GM12878 (cell line): ENCODE measurements at regions not wholly inside any gene's neighbourhood (a gene's known extent, or its start where the extent isn't known, plus 50 kb on each side); places are given as distances from the start of the nearest gene placed in this dataset.

Experiments used
- ATAC-seq: fragments of 200-7000 bp; cut with Tn5 transposase; 3 replicates; pipeline ENCODE4 v1.9.1; 2020; ENCODE audit warnings: mild to moderate bottlenecking, moderate library complexity
- BruUV-seq: library from RNA; stranded (reverse); fragments of 400-500 nt; replicated peaks from 2 replicates; lab custom pipeline; 2021; lab: Mats Ljungman, UMichigan
- CTCF ChIA-PET: fragments of 300-600 bp; sonication (Branson Sonifier 250); formaldehyde crosslinking; extraction: SDS; loops from one replicate; lab custom pipeline; 2021; ENCODE audit warnings: inconsistent platforms; lab: Yijun Ruan, JAX
- POLR2A ChIA-PET: fragments of 350-600 bp; formaldehyde crosslinking; extraction: SDS; loops from one replicate; lab custom pipeline; 2021; ENCODE audit warnings: inconsistent platforms; lab: Charles Lee
- RAD21 ChIA-PET: fragments of 300-600 bp; sonication (Branson Sonifier 250); formaldehyde crosslinking; loops from one replicate; lab custom pipeline; 2023; ENCODE audit warnings: antibody characterized with exemption; ENCODE audit not compliant: unreplicated experiment; lab: Charles Lee
- SMC1A ChIA-PET: fragments of 300-600 bp; sonication (Branson Sonifier 250); formaldehyde crosslinking; loops from one replicate; lab custom pipeline; 2023; ENCODE audit not compliant: unreplicated experiment, uncharacterized antibody; lab: Charles Lee
- DNase-seq: peaks from one replicate; pipeline ENCODE4 v3.0.0-alpha.2; 2011; ENCODE audit warnings: low read depth, low spot score
- FAIRE-seq: peaks from 3 replicates; lab custom pipeline; 2011; peaks lifted over from hg19 to GRCh38; lab: Jason Lieb, UNC
- H2AFZ ChIP-seq: 2 replicates; pipeline ENCODE4 v1.6.0; 2011; ENCODE audit warnings: low read depth, low read length, control low read depth; ENCODE audit not compliant: control insufficient read depth
- H3K27ac ChIP-seq: 2 replicates; pipeline ENCODE4 v1.5.1; 2011; ENCODE audit warnings: control low read depth; ENCODE audit not compliant: control insufficient read depth, insufficient read depth
- H3K27me3 ChIP-seq, 2 experiments: replicated peaks in 1 of 2; 2 replicates each; pipeline versions ENCODE4 v1.6.0 to v1.6.1; 2011; ENCODE audit warnings: low read length in 1 of 2; ENCODE audit not compliant: control insufficient read depth in 2 of 2, insufficient read depth in 2 of 2
- H3K36me3 ChIP-seq, 2 experiments: 2 replicates each; pipeline ENCODE4 v1.5.1; 2011; ENCODE audit warnings: low read length in 1 of 2; ENCODE audit not compliant: control insufficient read depth in 2 of 2, insufficient read depth in 2 of 2
- H3K4me1 ChIP-seq: 2 replicates; pipeline ENCODE4 v1.6.1; 2011; ENCODE audit warnings: mild to moderate bottlenecking, low read length, moderate library complexity, mixed read lengths; ENCODE audit not compliant: control insufficient read depth, insufficient read depth
- H3K4me2 ChIP-seq: 2 replicates; pipeline ENCODE4 v1.6.0; 2011; ENCODE audit warnings: control low read depth; ENCODE audit not compliant: control insufficient read depth, insufficient read depth
- H3K4me3 ChIP-seq: fragments of 200-600 bp; sonication (generic); 2 replicates; pipeline ENCODE4 v1.5.1; 2016
- H3K79me2 ChIP-seq: 2 replicates; pipeline ENCODE4 v1.6.0; 2011; ENCODE audit warnings: low read length; ENCODE audit not compliant: control insufficient read depth, insufficient read depth
- H3K9ac ChIP-seq: 2 replicates; pipeline ENCODE4 v1.8.0; 2011; ENCODE audit warnings: low read length, control low read depth, mixed read lengths; ENCODE audit not compliant: control insufficient read depth, insufficient read depth
- H3K9me3 ChIP-seq: replicated peaks from 3 replicates; pipeline ENCODE4 v1.5.1; 2011; ENCODE audit warnings: mild to moderate bottlenecking, low read length; ENCODE audit not compliant: control insufficient read depth, insufficient read depth
- H4K20me1 ChIP-seq: 2 replicates; pipeline ENCODE4 v1.6.0; 2011; ENCODE audit not compliant: control insufficient read depth, insufficient read depth
- BACH1 ChIP-seq: fragments of 450-650 bp; IDR thresholded peaks from 2 replicates; pipeline ENCODE4 v1.6.1; 2017; ENCODE audit warnings: mild to moderate bottlenecking, borderline replicate concordance
- CBFB ChIP-seq: IDR thresholded peaks from 2 replicates; pipeline ENCODE4 v1.6.1; 2016; ENCODE audit warnings: antibody characterized with exemption, low read depth
- CHD1 ChIP-seq: IDR thresholded peaks from 2 replicates; pipeline ENCODE4 v1.6.1; 2012; ENCODE audit warnings: low read depth, low read length, improper control_type of control experiment
- CHD2 ChIP-seq: IDR thresholded peaks from 2 replicates; pipeline ENCODE4 v1.6.1; 2011; ENCODE audit warnings: low read depth, low read length, improper control_type of control experiment, borderline replicate concordance
- CHD4 ChIP-seq: fragments of 200-600 bp; sonication (generic); IDR thresholded peaks from 2 replicates; pipeline ENCODE4 v1.6.1; 2016; ENCODE audit warnings: mild to moderate bottlenecking
- CUX1 ChIP-seq: IDR thresholded peaks from 2 replicates; pipeline ENCODE4 v1.6.1; 2012; ENCODE audit warnings: improper control_type of control experiment, low read depth, low read length; ENCODE audit not compliant: insufficient replicate concordance
- EED ChIP-seq: sonication (generic); IDR thresholded peaks from 2 replicates; pipeline ENCODE4 v1.6.1; 2016; ENCODE audit warnings: antibody characterized with exemption, low read depth
- IKZF2 ChIP-seq, 2 experiments: fragments of 450-650 bp; IDR thresholded peaks; 2 replicates each; pipeline ENCODE4 v1.6.1; 2017; ENCODE audit warnings: mild to moderate bottlenecking in 2 of 2, moderate library complexity in 2 of 2
- MAX ChIP-seq: IDR thresholded peaks from 2 replicates; pipeline ENCODE4 v1.6.1; 2012; ENCODE audit warnings: low read depth, low read length, improper control_type of control experiment
- MTA3 ChIP-seq: IDR thresholded peaks from 2 replicates; pipeline ENCODE4 v1.6.1; 2012; ENCODE audit warnings: low read length, inconsistent platforms, borderline replicate concordance
- POU2F2 ChIP-seq: IDR thresholded peaks from 3 replicates; pipeline ENCODE4 v1.6.1; 2011; ENCODE audit warnings: low read depth, mild to moderate bottlenecking, low read length, borderline replicate concordance
- SMARCA5 ChIP-seq: fragments of 450-650 bp; IDR thresholded peaks from 2 replicates; pipeline ENCODE4 v1.6.1; 2017; ENCODE audit warnings: mild to moderate bottlenecking
- SREBF1 ChIP-seq: IDR thresholded peaks from 2 replicates; pipeline ENCODE4 v1.6.1; 2012; ENCODE audit warnings: mild to moderate bottlenecking, low read length
- ZSCAN29 ChIP-seq: fragments of 450-650 bp; IDR thresholded peaks from 2 replicates; pipeline ENCODE4 v1.6.1; 2017; ENCODE audit warnings: mild to moderate bottlenecking, moderate library complexity
- WGBS: methylation state at CpG from one replicate; pipeline ENCODE4 v1.1.6; 2016; ENCODE audit warnings: low lambda C conversion rate; ENCODE audit not compliant: insufficient replicate concordance, insufficient coverage; ENCODE audit errors: missing lambda C conversion rate; 5-methylcytosine and 5-hydroxymethylcytosine counted together
- in situ Hi-C: fragments of 300-500 bp; cut with MboI; formaldehyde crosslinking; loops from 9 replicates; pipeline ENCODE4 v1.14.3; 2018; ENCODE audit warnings: mixed read lengths
- intact Hi-C: fragments of 100-400 bp; cut with micrococcal nuclease; formaldehyde crosslinking; loops from one replicate; pipeline ENCODE4 v1.14.2; 2022; ENCODE audit not compliant: unreplicated experiment
- TF ChIP-seq, protein P1 (sequence below): fragments of 450-650 bp; formaldehyde crosslinking; IDR thresholded peaks from 2 replicates; pipeline ENCODE4 v1.4.0; 2020; ENCODE audit warnings: mild to moderate bottlenecking, moderate library complexity

GRCh38 chr4:153090670-153091385 is 113.4 kb upstream of the TRIM2 start:
- CTCF ChIA-PET = interaction anchor here (4.1 kb wide), 1 partner anchor 36 kb away, joined by 27 read pairs; no protein-coding TSS in a partner anchor
- TF ChIP-seq MTA3 = no peak
- TF ChIP-seq CHD4 = no peak
- no peak for TF ChIP-seq SMARCA5
- TF ChIP-seq CHD1 = no peak
- TF ChIP-seq POU2F2 = no peak
- TF ChIP-seq BACH1 = no peak
- no peak for TF ChIP-seq IKZF2 (IDR thresholded peaks at IDR 0.05)
- no peak for TF ChIP-seq EED
- no peak for TF ChIP-seq CBFB
- TF ChIP-seq ZSCAN29 = no peak
- TF ChIP-seq, protein P1, sequence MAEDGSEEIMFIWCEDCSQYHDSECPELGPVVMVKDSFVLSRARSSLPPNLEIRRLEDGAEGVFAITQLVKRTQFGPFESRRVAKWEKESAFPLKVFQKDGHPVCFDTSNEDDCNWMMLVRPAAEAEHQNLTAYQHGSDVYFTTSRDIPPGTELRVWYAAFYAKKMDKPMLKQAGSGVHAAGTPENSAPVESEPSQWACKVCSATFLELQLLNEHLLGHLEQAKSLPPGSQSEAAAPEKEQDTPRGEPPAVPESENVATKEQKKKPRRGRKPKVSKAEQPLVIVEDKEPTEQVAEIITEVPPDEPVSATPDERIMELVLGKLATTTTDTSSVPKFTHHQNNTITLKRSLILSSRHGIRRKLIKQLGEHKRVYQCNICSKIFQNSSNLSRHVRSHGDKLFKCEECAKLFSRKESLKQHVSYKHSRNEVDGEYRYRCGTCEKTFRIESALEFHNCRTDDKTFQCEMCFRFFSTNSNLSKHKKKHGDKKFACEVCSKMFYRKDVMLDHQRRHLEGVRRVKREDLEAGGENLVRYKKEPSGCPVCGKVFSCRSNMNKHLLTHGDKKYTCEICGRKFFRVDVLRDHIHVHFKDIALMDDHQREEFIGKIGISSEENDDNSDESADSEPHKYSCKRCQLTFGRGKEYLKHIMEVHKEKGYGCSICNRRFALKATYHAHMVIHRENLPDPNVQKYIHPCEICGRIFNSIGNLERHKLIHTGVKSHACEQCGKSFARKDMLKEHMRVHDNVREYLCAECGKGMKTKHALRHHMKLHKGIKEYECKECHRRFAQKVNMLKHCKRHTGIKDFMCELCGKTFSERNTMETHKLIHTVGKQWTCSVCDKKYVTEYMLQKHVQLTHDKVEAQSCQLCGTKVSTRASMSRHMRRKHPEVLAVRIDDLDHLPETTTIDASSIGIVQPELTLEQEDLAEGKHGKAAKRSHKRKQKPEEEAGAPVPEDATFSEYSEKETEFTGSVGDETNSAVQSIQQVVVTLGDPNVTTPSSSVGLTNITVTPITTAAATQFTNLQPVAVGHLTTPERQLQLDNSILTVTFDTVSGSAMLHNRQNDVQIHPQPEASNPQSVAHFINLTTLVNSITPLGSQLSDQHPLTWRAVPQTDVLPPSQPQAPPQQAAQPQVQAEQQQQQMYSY (CRISPR knock-in tag) = no peak
- TF ChIP-seq CHD2 = no peak
- no peak for TF ChIP-seq MAX
- no peak for TF ChIP-seq SREBF1
- no peak for TF ChIP-seq CUX1

More at GRCh38 chr4:153090670-153091385, 113.4 kb upstream of the TRIM2 start:
- no peaks in the 10 kb centered on the region for H4K20me1 ChIP-seq
- POLR2A ChIA-PET = no interaction called here
- no peak overlapping the region for H3K4me2 ChIP-seq
- H3K4me3 ChIP-seq = no peak overlapping the region
- H3K27me3 ChIP-seq = no peaks in the 10 kb centered on the region
- ATAC-seq (no peak), FAIRE-seq (no peak), DNase-seq (no peak)
- BruUV-seq = no TSS peak
- intact Hi-C loops = no loop called here
- H3K4me1 ChIP-seq = no peaks in the 10 kb centered on the region
- H2AFZ ChIP-seq = no peak overlapping the region
- WGBS = 72% methylated on average over 6 of the region's 6 CpGs
- no peak overlapping the region for H3K27ac ChIP-seq
- no peak overlapping the region for H3K9ac ChIP-seq
- SMC1A ChIA-PET = interaction anchor here (3.6 kb wide), 1 partner anchor 36 kb away, joined by 22 read pairs; no protein-coding TSS in a partner anchor
- H3K79me2 ChIP-seq = no peaks in the 10 kb centered on the region
- no peaks in the 10 kb centered on the region for H3K9me3 ChIP-seq
- in situ Hi-C loops = no loop called here
- H3K36me3 ChIP-seq = no peaks in the 10 kb centered on the region
- RAD21 ChIA-PET = no interaction called here
